H9 (cell line): ENCODE measurements at regions not wholly inside any gene's neighbourhood (a gene's known extent, or its start where the extent isn't known, plus 50 kb on each side); places are given as distances from the start of the nearest gene placed in this dataset.

Experiments used
- DNase-seq: peaks from one replicate; pipeline ENCODE4 v3.0.0-alpha.2; 2017
- H2AFZ ChIP-seq: one replicate; pipeline ENCODE4 v1.6.1; 2013; ENCODE audit warnings: mild to moderate bottlenecking, low read length, control low read depth, moderate library complexity
- H2AK5ac ChIP-seq: 2 replicates; pipeline ENCODE4 v1.6.1; 2013; ENCODE audit warnings: low read length, control low read depth, mixed read lengths; ENCODE audit not compliant: insufficient read length
- H2BK120ac ChIP-seq: one replicate; pipeline ENCODE4 v1.6.1; 2013; ENCODE audit warnings: low read depth, mild to moderate bottlenecking, low read length, control low read depth, inconsistent platforms; ENCODE audit not compliant: poor library complexity, severe bottlenecking
- H2BK12ac ChIP-seq: 2 replicates; pipeline ENCODE4 v1.6.1; 2013; ENCODE audit warnings: low read length, control low read depth, mixed read lengths, low read depth; ENCODE audit not compliant: insufficient read length
- H2BK15ac ChIP-seq: 2 replicates; pipeline ENCODE4 v1.6.1; 2013; ENCODE audit warnings: low read depth, low read length, control low read depth
- H2BK20ac ChIP-seq: one replicate; pipeline ENCODE4 v1.6.1; 2013; ENCODE audit warnings: low read depth, mild to moderate bottlenecking, low read length, control low read depth, inconsistent platforms; ENCODE audit not compliant: poor library complexity, severe bottlenecking
- H2BK5ac ChIP-seq: 2 replicates; pipeline ENCODE4 v1.6.1; 2013; ENCODE audit warnings: low read length, control low read depth, mixed read lengths; ENCODE audit not compliant: insufficient read length
- H3K14ac ChIP-seq: 2 replicates; pipeline ENCODE4 v1.6.1; 2013; ENCODE audit warnings: low read length, control low read depth; ENCODE audit not compliant: insufficient read depth
- H3K18ac ChIP-seq: 2 replicates; pipeline ENCODE4 v1.6.1; 2013; ENCODE audit warnings: low read depth, mild to moderate bottlenecking, mixed read lengths, low read length, control low read depth; ENCODE audit not compliant: insufficient read length
- H3K23ac ChIP-seq: 2 replicates; pipeline ENCODE4 v1.6.1; 2013; ENCODE audit warnings: low read length, control low read depth, mixed read lengths, low read depth; ENCODE audit not compliant: insufficient read length
- H3K23me2 ChIP-seq: 2 replicates; pipeline ENCODE4 v1.6.1; 2013; ENCODE audit warnings: low read depth, mild to moderate bottlenecking, mixed read lengths, low read length, control low read depth; ENCODE audit not compliant: insufficient read length, poor library complexity, severe bottlenecking
- H3K27ac ChIP-seq: 2 replicates; pipeline ENCODE4 v1.5.1; 2013; ENCODE audit warnings: low read length, control low read depth, mixed read lengths, low read depth; ENCODE audit not compliant: insufficient read length
- H3K27me3 ChIP-seq: 2 replicates; pipeline ENCODE4 v1.6.1; 2013; ENCODE audit warnings: low read length, control low read depth, inconsistent platforms; ENCODE audit not compliant: insufficient read depth
- H3K4ac ChIP-seq: 2 replicates; pipeline ENCODE4 v1.6.1; 2013; ENCODE audit warnings: low read depth, mild to moderate bottlenecking, control low read depth, inconsistent platforms, low read length, moderate library complexity
- H3K4me1 ChIP-seq: 2 replicates; pipeline ENCODE4 v1.6.1; 2013; ENCODE audit warnings: low read length, control low read depth, inconsistent platforms; ENCODE audit not compliant: insufficient read depth
- H3K4me2 ChIP-seq: 2 replicates; pipeline ENCODE4 v1.6.1; 2013; ENCODE audit warnings: low read length, control low read depth, mixed read lengths; ENCODE audit not compliant: insufficient read length, insufficient read depth
- H3K56ac ChIP-seq: 2 replicates; pipeline ENCODE4 v1.6.1; 2013; ENCODE audit warnings: low read depth, mild to moderate bottlenecking, mixed read lengths, low read length, control low read depth; ENCODE audit not compliant: insufficient read length
- H3K79me1 ChIP-seq: 2 replicates; pipeline ENCODE4 v1.6.1; 2013; ENCODE audit warnings: low read depth, mild to moderate bottlenecking, moderate library complexity, low read length, control low read depth, inconsistent platforms; ENCODE audit not compliant: insufficient read depth, poor library complexity, severe bottlenecking
- H3K79me2 ChIP-seq: 2 replicates; pipeline ENCODE4 v1.6.1; 2013; ENCODE audit warnings: low read length, control low read depth, inconsistent platforms; ENCODE audit not compliant: insufficient read depth
- H3K9ac ChIP-seq: 2 replicates; pipeline ENCODE4 v1.6.1; 2013; ENCODE audit warnings: low read length, control low read depth, mixed read lengths; ENCODE audit not compliant: insufficient read length; ENCODE audit errors: extremely low read depth
- H3K9me3 ChIP-seq: one replicate; pipeline ENCODE4 v1.6.1; 2013; ENCODE audit warnings: low read depth, low read length, inconsistent platforms; ENCODE audit not compliant: control insufficient read depth
- H3T11ph ChIP-seq: one replicate; pipeline ENCODE4 v1.6.1; 2013; ENCODE audit warnings: mild to moderate bottlenecking, low read length, control low read depth, inconsistent platforms
- H4K20me1 ChIP-seq: one replicate; pipeline ENCODE4 v1.6.1; 2013; ENCODE audit not compliant: control insufficient read depth, insufficient read length, insufficient read depth
- H4K5ac ChIP-seq: 2 replicates; pipeline ENCODE4 v1.6.1; 2013; ENCODE audit warnings: low read depth, mild to moderate bottlenecking, mixed read lengths, low read length, control low read depth; ENCODE audit not compliant: insufficient read length
- H4K8ac ChIP-seq: replicated peaks from 2 replicates; pipeline ENCODE4 v1.6.1; 2013; ENCODE audit warnings: low read length, control low read depth, mixed read lengths, low read depth; ENCODE audit not compliant: insufficient read length
- H4K91ac ChIP-seq: 2 replicates; pipeline ENCODE4 v1.6.1; 2013; ENCODE audit warnings: low read depth, mild to moderate bottlenecking, moderate library complexity, mixed read lengths, low read length, control low read depth; ENCODE audit not compliant: insufficient read length
- H3K27ac Mint-ChIP-seq, 3 experiments: 2 replicates in 2 of 3; 3 replicates in 1 of 3; pipeline ENCODE4 v1.8.0; 2020 to 2021; ENCODE audit warnings: mixed read lengths in 3 of 3, mild to moderate bottlenecking in 1 of 3, moderate library complexity in 1 of 3
- H3K27me3 Mint-ChIP-seq: 2 replicates; pipeline ENCODE4 v1.8.0; 2021; ENCODE audit warnings: low read depth, mild to moderate bottlenecking, moderate library complexity, mixed read lengths
- H3K36me3 Mint-ChIP-seq, 3 experiments: 2 replicates in 2 of 3; 3 replicates in 1 of 3; pipeline ENCODE4 v1.8.0; 2020 to 2021; ENCODE audit warnings: low read depth in 3 of 3, mixed read lengths in 3 of 3; ENCODE audit not compliant: insufficient read depth in 1 of 3
- H3K4me1 Mint-ChIP-seq, 2 experiments: 2 replicates each; pipeline ENCODE4 v1.8.0; 2020; ENCODE audit warnings: mixed read lengths in 2 of 2
- H3K4me3 Mint-ChIP-seq, 2 experiments: 2 replicates in 1 of 2; 3 replicates in 1 of 2; pipeline ENCODE4 v1.8.0; 2020 to 2021; ENCODE audit warnings: mild to moderate bottlenecking in 2 of 2, mixed read lengths in 2 of 2, moderate library complexity in 1 of 2
- H3K9me3 Mint-ChIP-seq, 2 experiments: 2 replicates in 1 of 2; 3 replicates in 1 of 2; pipeline ENCODE4 v1.8.0; 2020; ENCODE audit warnings: mild to moderate bottlenecking in 2 of 2, mixed read lengths in 2 of 2, moderate library complexity in 1 of 2
- whole genome bisulfite sequencing: extraction: QIAGEN DNeasy Blood & Tissue Kit; methylation state at CpG from one replicate; pipeline ENCODE4 v1.1.7; 2013; ENCODE audit warnings: missing lambda C conversion rate, low lambda C conversion rate, mixed read lengths; ENCODE audit not compliant: insufficient read length; ENCODE audit errors: extremely low coverage; 5-methylcytosine and 5-hydroxymethylcytosine counted together
- TF ChIP-seq, protein P1 (sequence below): fragments of 200-600 bp; sonication (generic); conservative IDR thresholded peaks from 3 replicates; pipeline ENCODE4 v1.8.0; 2021; ENCODE audit warnings: antibody characterized with exemption, mild to moderate bottlenecking

GRCh38 chr2:128521482-128521881, 202.8 kb upstream of the HS6ST1 start:
- Mint-ChIP-seq H3K4me3 (no peak overlapping the region), H3K36me3 (peaks cover 0 to 5% (median 0%) of the 10 kb centered on the region in 3 experiments; a peak in 2 of 7 replicates), H3K4me1 (peaks cover 14 to 23% of the 10 kb centered on the region in 2 experiments), H3K27me3 (peaks cover 5% of the 10 kb centered on the region), H3K27ac (no peak overlapping the region), H3K9me3 (peaks cover 0 to 4% of the 10 kb centered on the region in 2 experiments; a peak in 3 of 5 replicates)
- no peak overlapping the region for H3K14ac ChIP-seq
- DNase-seq: no peak
- no peak overlapping the region for H3K9ac ChIP-seq
- H3K23me2 ChIP-seq: no peaks in the 10 kb centered on the region
- no peak overlapping the region for H2BK5ac ChIP-seq
- no peak overlapping the region for H4K5ac ChIP-seq
- no peak overlapping the region for H3K18ac ChIP-seq
- H3K4me1 ChIP-seq: no peaks in the 10 kb centered on the region; the same call in 1 of the 2 replicates
- no peak overlapping the region for H2BK120ac ChIP-seq
- no peaks in the 10 kb centered on the region for H3K79me2 ChIP-seq
- no peak overlapping the region for H2BK12ac ChIP-seq
- no peak overlapping the region for H2AFZ ChIP-seq
- no peaks in the 10 kb centered on the region for H4K20me1 ChIP-seq
- H3K79me1 ChIP-seq: no peaks in the 10 kb centered on the region
- no peak overlapping the region for H3K27ac ChIP-seq
- H2BK20ac ChIP-seq: no peak overlapping the region
- no peak overlapping the region for H3K4me2 ChIP-seq
- no peak overlapping the region for H4K8ac ChIP-seq
- no peak overlapping the region for H4K91ac ChIP-seq
- TF ChIP-seq, protein P1, sequence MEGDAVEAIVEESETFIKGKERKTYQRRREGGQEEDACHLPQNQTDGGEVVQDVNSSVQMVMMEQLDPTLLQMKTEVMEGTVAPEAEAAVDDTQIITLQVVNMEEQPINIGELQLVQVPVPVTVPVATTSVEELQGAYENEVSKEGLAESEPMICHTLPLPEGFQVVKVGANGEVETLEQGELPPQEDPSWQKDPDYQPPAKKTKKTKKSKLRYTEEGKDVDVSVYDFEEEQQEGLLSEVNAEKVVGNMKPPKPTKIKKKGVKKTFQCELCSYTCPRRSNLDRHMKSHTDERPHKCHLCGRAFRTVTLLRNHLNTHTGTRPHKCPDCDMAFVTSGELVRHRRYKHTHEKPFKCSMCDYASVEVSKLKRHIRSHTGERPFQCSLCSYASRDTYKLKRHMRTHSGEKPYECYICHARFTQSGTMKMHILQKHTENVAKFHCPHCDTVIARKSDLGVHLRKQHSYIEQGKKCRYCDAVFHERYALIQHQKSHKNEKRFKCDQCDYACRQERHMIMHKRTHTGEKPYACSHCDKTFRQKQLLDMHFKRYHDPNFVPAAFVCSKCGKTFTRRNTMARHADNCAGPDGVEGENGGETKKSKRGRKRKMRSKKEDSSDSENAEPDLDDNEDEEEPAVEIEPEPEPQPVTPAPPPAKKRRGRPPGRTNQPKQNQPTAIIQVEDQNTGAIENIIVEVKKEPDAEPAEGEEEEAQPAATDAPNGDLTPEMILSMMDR: no peak
- H3T11ph ChIP-seq: no peak overlapping the region
- H3K4ac ChIP-seq: no peak overlapping the region
- H2BK15ac ChIP-seq: no peak overlapping the region
- H3K9me3 ChIP-seq: no peaks in the 10 kb centered on the region
- no CpG with 5 or more reads among the region's 4 CpGs for WGBS
- no peak overlapping the region for H3K23ac ChIP-seq
- no peak overlapping the region for H2AK5ac ChIP-seq
- no peak overlapping the region for H3K56ac ChIP-seq
- no peaks in the 10 kb centered on the region for H3K27me3 ChIP-seq
